ENCODE measurements at regions not wholly inside any gene's neighbourhood (a gene's known extent, or its start where the extent isn't known, plus 50 kb on each side); places are given as distances from the start of the nearest gene placed in this dataset.

DNA sequence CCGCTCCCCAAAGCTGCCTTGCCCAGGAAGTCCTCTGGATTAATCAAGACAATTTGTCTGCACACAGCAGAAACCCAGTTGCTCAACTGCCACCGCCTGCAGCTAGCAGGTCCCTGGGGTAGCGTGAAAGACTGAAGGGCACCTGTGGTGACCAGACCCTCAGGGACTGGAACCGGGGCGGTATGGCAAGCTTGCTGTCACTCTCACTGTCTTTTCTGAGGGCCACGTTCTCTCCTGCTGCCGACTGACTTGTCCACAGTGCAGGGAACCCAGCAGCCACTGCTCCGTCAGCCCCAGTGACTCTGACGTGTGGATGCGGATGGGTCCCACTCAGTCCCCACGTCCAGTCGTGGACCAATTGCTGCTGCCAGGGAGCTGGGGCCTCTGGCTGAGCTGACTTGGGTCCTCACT, 72.8 kb upstream of the PMEPA1 start:
- TF ChIP-seq, protein P1, sequence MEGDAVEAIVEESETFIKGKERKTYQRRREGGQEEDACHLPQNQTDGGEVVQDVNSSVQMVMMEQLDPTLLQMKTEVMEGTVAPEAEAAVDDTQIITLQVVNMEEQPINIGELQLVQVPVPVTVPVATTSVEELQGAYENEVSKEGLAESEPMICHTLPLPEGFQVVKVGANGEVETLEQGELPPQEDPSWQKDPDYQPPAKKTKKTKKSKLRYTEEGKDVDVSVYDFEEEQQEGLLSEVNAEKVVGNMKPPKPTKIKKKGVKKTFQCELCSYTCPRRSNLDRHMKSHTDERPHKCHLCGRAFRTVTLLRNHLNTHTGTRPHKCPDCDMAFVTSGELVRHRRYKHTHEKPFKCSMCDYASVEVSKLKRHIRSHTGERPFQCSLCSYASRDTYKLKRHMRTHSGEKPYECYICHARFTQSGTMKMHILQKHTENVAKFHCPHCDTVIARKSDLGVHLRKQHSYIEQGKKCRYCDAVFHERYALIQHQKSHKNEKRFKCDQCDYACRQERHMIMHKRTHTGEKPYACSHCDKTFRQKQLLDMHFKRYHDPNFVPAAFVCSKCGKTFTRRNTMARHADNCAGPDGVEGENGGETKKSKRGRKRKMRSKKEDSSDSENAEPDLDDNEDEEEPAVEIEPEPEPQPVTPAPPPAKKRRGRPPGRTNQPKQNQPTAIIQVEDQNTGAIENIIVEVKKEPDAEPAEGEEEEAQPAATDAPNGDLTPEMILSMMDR (IDR thresholded peaks at IDR 0.05), result no peak
- no peak for TF ChIP-seq POLR2A (IDR thresholded peaks at IDR 0.05)
